H1 (cell line): ENCODE measurements at regions not wholly inside any gene's neighbourhood (a gene's known extent, or its start where the extent isn't known, plus 50 kb on each side); places are given as distances from the start of the nearest gene placed in this dataset.

Experiments
- CTCF ChIA-PET: fragments of 300-600 bp; sonication (Branson Sonifier 250); formaldehyde crosslinking; loops from one replicate; lab custom pipeline; 2021; ENCODE audit not compliant: partially characterized antibody; lab: Charles Lee
- POLR2A ChIA-PET: fragments of 300-600 bp; sonication (Branson Sonifier 250); formaldehyde crosslinking; loops from one replicate; lab custom pipeline; 2021; ENCODE audit warnings: inconsistent platforms; ENCODE audit not compliant: partially characterized antibody; lab: Charles Lee
- DNase-seq, 2 experiments: peaks; one replicate each; pipeline versions ENCODE4 v3.0.0 to v3.0.0-alpha.2; 2010 to 2022; ENCODE audit warnings: low spot score in 2 of 2, low read depth in 1 of 2, mixed read lengths in 1 of 2
- FAIRE-seq: peaks from 2 replicates; lab custom pipeline; 2011; peaks lifted over from hg19 to GRCh38; lab: Jason Lieb, UNC
- H2AFZ ChIP-seq: 2 replicates; pipeline ENCODE4 v1.8.1; 2012; ENCODE audit warnings: low read length, inconsistent platforms
- H2AK5ac ChIP-seq: 2 replicates; pipeline ENCODE4 v1.6.1; 2013; ENCODE audit warnings: low read depth, low read length
- H2BK120ac ChIP-seq: replicated peaks from 2 replicates; pipeline ENCODE3; 2013; ENCODE audit warnings: low read depth, low read length, inconsistent platforms
- H2BK12ac ChIP-seq: 2 replicates; pipeline ENCODE4 v1.6.1; 2013; ENCODE audit warnings: low read depth, low read length
- H2BK15ac ChIP-seq: 2 replicates; pipeline ENCODE4 v1.6.1; 2013; ENCODE audit warnings: low read length
- H2BK20ac ChIP-seq: 2 replicates; pipeline ENCODE4 v1.6.1; 2013; ENCODE audit warnings: low read length
- H2BK5ac ChIP-seq: 2 replicates; pipeline ENCODE4 v1.6.1; 2013; ENCODE audit warnings: low read depth, low read length
- H3K14ac ChIP-seq: 2 replicates; pipeline ENCODE4 v1.6.1; 2013; ENCODE audit warnings: inconsistent platforms; ENCODE audit not compliant: insufficient read length
- H3K18ac ChIP-seq: 2 replicates; pipeline ENCODE4 v1.6.1; 2013; ENCODE audit warnings: low read length; ENCODE audit errors: extremely low read depth
- H3K23ac ChIP-seq: 2 replicates; pipeline ENCODE4 v1.6.1; 2013; ENCODE audit warnings: inconsistent platforms; ENCODE audit not compliant: insufficient read length
- H3K23me2 ChIP-seq: 2 replicates; pipeline ENCODE4 v1.6.1; 2013; ENCODE audit warnings: low read depth, low read length
- H3K27ac ChIP-seq: 2 replicates; pipeline ENCODE4 v1.6.1; 2011; ENCODE audit warnings: low read depth, low read length, inconsistent platforms
- H3K27me3 ChIP-seq, 4 experiments: replicated peaks in 1 of 4; 1 replicate in 1 of 4; 2 replicates in 3 of 4; pipeline versions ENCODE4 v1.6.1 to v1.8.1; 2011 to 2013; ENCODE audit warnings: low read length in 3 of 4, mild to moderate bottlenecking in 3 of 4, inconsistent platforms in 2 of 4, mixed read lengths in 2 of 4, moderate library complexity in 1 of 4; ENCODE audit not compliant: control insufficient read depth in 3 of 4, insufficient read depth in 3 of 4; ENCODE audit errors: extremely low read depth in 1 of 4
- H3K36me3 ChIP-seq, 4 experiments: 2 replicates each; pipeline versions ENCODE4 v1.6.1 to v1.8.1; 2011 to 2013; ENCODE audit warnings: mild to moderate bottlenecking in 4 of 4, low read length in 3 of 4, moderate library complexity in 2 of 4, control low read depth in 1 of 4, inconsistent platforms in 1 of 4; ENCODE audit not compliant: insufficient read depth in 4 of 4, control insufficient read depth in 2 of 4
- H3K4ac ChIP-seq: replicated peaks from 2 replicates; pipeline ENCODE3; 2013; ENCODE audit warnings: low read length, low read depth, mixed read lengths, inconsistent platforms; ENCODE audit not compliant: insufficient read length
- H3K4me1 ChIP-seq, 4 experiments: replicated peaks in 1 of 4; 1 replicate in 1 of 4; 2 replicates in 3 of 4; pipeline versions ENCODE4 v1.6.1 to v1.8.1; 2011 to 2013; ENCODE audit warnings: low read length in 3 of 4, inconsistent platforms in 2 of 4, mixed read lengths in 1 of 4; ENCODE audit not compliant: insufficient read depth in 4 of 4, control insufficient read depth in 3 of 4
- H3K4me2 ChIP-seq, 2 experiments: 2 replicates each; pipeline versions ENCODE4 v1.6.1 to v1.8.1; 2011 to 2013; ENCODE audit warnings: low read depth in 2 of 2, low read length in 2 of 2, control low read depth in 1 of 2, inconsistent platforms in 1 of 2, mild to moderate bottlenecking in 1 of 2; ENCODE audit not compliant: insufficient read depth in 1 of 2
- H3K4me3 ChIP-seq, 4 experiments: fragments of 200-600, 300-600 bp in 1 of 4; sonication (generic), shearing (Covaris generic), sonication (Bioruptor Twin) in 1 of 4; 2 replicates each; pipeline versions ENCODE4 v1.5.1 to v1.8.1; 2011 to 2016; ENCODE audit warnings: low read length in 4 of 4, low read depth in 3 of 4, control low read depth in 2 of 4, inconsistent platforms in 2 of 4, mild to moderate bottlenecking in 2 of 4, mixed read lengths in 1 of 4, moderate library complexity in 1 of 4; ENCODE audit not compliant: insufficient read depth in 2 of 4; ENCODE audit errors: extremely low read depth in 1 of 4
- H3K56ac ChIP-seq: replicated peaks from 2 replicates; pipeline ENCODE3; 2013; ENCODE audit warnings: low read depth, mild to moderate bottlenecking, mixed read lengths, low read length, inconsistent platforms; ENCODE audit not compliant: insufficient read length
- H3K79me1 ChIP-seq: 2 replicates; pipeline ENCODE4 v1.6.1; 2013; ENCODE audit warnings: low read depth, low read length, control low read depth
- H3K79me2 ChIP-seq, 2 experiments: 2 replicates each; pipeline versions ENCODE4 v1.6.1 to v1.8.1; 2012 to 2013; ENCODE audit warnings: low read length in 2 of 2, mild to moderate bottlenecking in 2 of 2, inconsistent platforms in 1 of 2; ENCODE audit not compliant: insufficient read depth in 2 of 2, control insufficient read depth in 1 of 2
- H3K9ac ChIP-seq, 4 experiments: replicated peaks in 1 of 4; 1 replicate in 1 of 4; 2 replicates in 3 of 4; pipeline versions ENCODE4 v1.6.1 to v1.8.1; 2011 to 2013; ENCODE audit warnings: low read depth in 3 of 4, low read length in 3 of 4, control low read depth in 2 of 4, mild to moderate bottlenecking in 2 of 4, moderate library complexity in 2 of 4, inconsistent platforms in 1 of 4; ENCODE audit errors: extremely low read depth in 1 of 4
- H3K9me3 ChIP-seq, 2 experiments: 2 replicates each; pipeline versions ENCODE4 v1.6.1 to v1.8.1; 2012 to 2013; ENCODE audit warnings: mild to moderate bottlenecking in 2 of 2, moderate library complexity in 2 of 2, control low read depth in 1 of 2, inconsistent platforms in 1 of 2, low read depth in 1 of 2, low read length in 1 of 2, mixed read lengths in 1 of 2; ENCODE audit not compliant: insufficient read depth in 2 of 2
- H4K20me1 ChIP-seq, 2 experiments: replicated peaks in 1 of 2; 2 replicates each; pipeline versions ENCODE3 to v1.8.1; 2011 to 2013; ENCODE audit warnings: inconsistent platforms in 2 of 2, low read length in 2 of 2, mild to moderate bottlenecking in 1 of 2; ENCODE audit not compliant: insufficient read depth in 2 of 2, control insufficient read depth in 1 of 2
- H4K5ac ChIP-seq: 2 replicates; pipeline ENCODE4 v1.6.1; 2013; ENCODE audit warnings: low read length, low read depth, mixed read lengths, inconsistent platforms; ENCODE audit not compliant: insufficient read length
- H4K8ac ChIP-seq: 2 replicates; pipeline ENCODE4 v1.8.0; 2013; ENCODE audit warnings: mild to moderate bottlenecking, moderate library complexity, low read length, inconsistent platforms; ENCODE audit not compliant: insufficient read depth; ENCODE audit errors: extremely low read depth
- H4K91ac ChIP-seq: replicated peaks from 2 replicates; pipeline ENCODE3; 2013; ENCODE audit warnings: low read length, mixed read lengths, inconsistent platforms; ENCODE audit not compliant: insufficient read length
- BCL11A ChIP-seq, 2 experiments: IDR thresholded peaks; one replicate each; pipeline ENCODE4 v1.6.1; 2011; ENCODE audit warnings: low read depth in 2 of 2, low read length in 2 of 2, mild to moderate bottlenecking in 2 of 2
- CBX5 ChIP-seq: fragments of 300-800, 300-1000 bp; sonication (generic); IDR thresholded peaks from 2 replicates; pipeline ENCODE4 v1.7.1; 2016; ENCODE audit warnings: antibody characterized with exemption, low read length, low read depth
- CHD2 ChIP-seq: IDR thresholded peaks from 2 replicates; pipeline ENCODE4 v1.6.1; 2012; ENCODE audit warnings: low read length, improper control_type of control experiment
- CREB1 ChIP-seq: IDR thresholded peaks from 2 replicates; pipeline ENCODE4 v1.6.1; 2012; ENCODE audit warnings: inconsistent platforms
- EZH2 ChIP-seq: fragments of 200-600 bp; sonication (generic); IDR thresholded peaks from 2 replicates; pipeline ENCODE4 v1.7.1; 2012; ENCODE audit warnings: low read depth, mild to moderate bottlenecking, moderate library complexity, low read length, inconsistent platforms; ENCODE audit not compliant: severe bottlenecking
- HDAC6 ChIP-seq: IDR thresholded peaks from one replicate; pipeline ENCODE4 v1.7.1; 2012; ENCODE audit warnings: low read depth, mild to moderate bottlenecking, inconsistent platforms, low read length, moderate library complexity
- KDM1A ChIP-seq: fragments of 200-600, 300-600 bp; sonication (generic); IDR thresholded peaks from 2 replicates; pipeline ENCODE4 v1.7.1; 2016; ENCODE audit warnings: mild to moderate bottlenecking, low read length, borderline replicate concordance
- NANOG ChIP-seq: IDR thresholded peaks from 2 replicates; pipeline ENCODE4 v1.6.1; 2011; ENCODE audit warnings: low read length, low read depth, mild to moderate bottlenecking, inconsistent platforms; ENCODE audit not compliant: insufficient read depth, poor library complexity, severe bottlenecking
- RNF2 ChIP-seq: fragments of 200-900, 300-1000 bp; sonication (generic); IDR thresholded peaks from 2 replicates; pipeline ENCODE4 v1.7.1; 2016; ENCODE audit warnings: borderline replicate concordance, low read depth, mild to moderate bottlenecking, antibody characterized with exemption, low read length; ENCODE audit not compliant: poor library complexity, severe bottlenecking; ENCODE audit errors: missing control alignments
- SIX5 ChIP-seq: IDR thresholded peaks from 2 replicates; pipeline ENCODE4 v1.6.1; 2011; ENCODE audit warnings: mild to moderate bottlenecking, low read depth, low read length
- SRF ChIP-seq: IDR thresholded peaks from 2 replicates; pipeline ENCODE4 v1.6.1; 2011; ENCODE audit warnings: mild to moderate bottlenecking, low read depth, low read length, moderate library complexity
- SUZ12 ChIP-seq: fragments of 200-600 bp; sonication (generic); IDR thresholded peaks from 2 replicates; pipeline ENCODE4 v1.6.1; 2012; ENCODE audit warnings: mild to moderate bottlenecking, inconsistent platforms, low read length, moderate library complexity, mixed read lengths
- TAF7 ChIP-seq: optimal IDR thresholded peaks from 2 replicates; pipeline ENCODE3; 2011; ENCODE audit warnings: low read depth, mild to moderate bottlenecking, inconsistent platforms, low read length, moderate library complexity, borderline replicate concordance
- ZNF274 ChIP-seq: IDR thresholded peaks from 2 replicates; pipeline ENCODE4 v1.7.0; 2012; ENCODE audit warnings: low read length, borderline replicate concordance; ENCODE audit errors: extremely low read depth
- WGBS, 2 experiments: shearing (Covaris generic) in 1 of 2; methylation state at CpG; one replicate each; pipeline versions ENCODE4 v1.1.6 to v1.1.7; 2013 to 2015; ENCODE audit warnings: low lambda C conversion rate in 2 of 2, mixed read lengths in 2 of 2, inconsistent platforms in 1 of 2, low coverage in 1 of 2, missing lambda C conversion rate in 1 of 2; ENCODE audit not compliant: insufficient replicate concordance in 2 of 2, insufficient coverage in 1 of 2, insufficient read length in 1 of 2; ENCODE audit errors: extremely low coverage in 1 of 2, missing lambda C conversion rate in 1 of 2; 5-methylcytosine and 5-hydroxymethylcytosine counted together

DNA sequence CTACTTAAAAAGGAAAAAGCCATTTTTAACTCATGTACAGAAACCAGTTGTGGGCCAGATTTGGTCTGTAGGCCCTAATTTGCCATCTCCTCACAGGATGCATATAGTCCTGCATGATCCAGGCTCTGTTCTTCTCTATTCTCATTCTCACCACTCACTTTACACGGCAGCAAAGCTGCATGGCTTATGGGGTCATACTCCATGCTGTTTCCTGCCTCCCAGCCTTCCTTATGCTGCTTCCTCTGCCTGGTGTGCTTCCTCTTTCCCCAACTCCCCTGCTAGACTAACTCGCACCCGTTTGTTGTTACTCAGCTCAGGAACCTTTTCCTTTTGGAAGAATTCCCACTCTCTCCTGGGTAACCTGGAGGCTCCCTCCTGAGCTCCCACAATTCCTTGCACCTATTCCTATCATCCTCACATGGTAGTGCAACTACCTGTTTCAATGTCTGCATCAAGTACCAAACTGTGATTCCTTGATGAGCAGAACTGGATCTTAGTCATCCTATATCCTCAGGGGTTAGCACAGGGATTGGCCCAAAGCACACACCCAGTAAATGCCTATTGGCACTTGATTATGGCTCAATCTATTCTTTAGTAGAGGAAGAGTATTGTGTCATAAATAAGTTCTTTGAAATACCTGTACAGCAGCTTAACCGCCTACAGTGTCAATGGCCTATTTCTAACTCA is 172.1 kb upstream of the MITF start:
- Histone ChIP-seq H3K79me1 (no peaks in the 10 kb centered on the region), H3K23me2 (no peaks in the 10 kb centered on the region), H3K23ac (no peak overlapping the region), H2AFZ (peak overlapping the region; percentile 28; the same call in 1 of the 2 replicates), H2BK15ac (no peak overlapping the region), H3K4ac (no peak overlapping the region), H4K5ac (no peak overlapping the region), H3K79me2 (no peaks in the 10 kb centered on the region), H3K9ac (no peak overlapping the region), H4K8ac (no peak overlapping the region), H3K14ac (no peak overlapping the region), H3K36me3 (no peaks in the 10 kb centered on the region), H4K20me1 (no peaks in the 10 kb centered on the region), H2BK5ac (no peak overlapping the region), H3K56ac (no peak overlapping the region), H3K27ac (no peak overlapping the region), H2BK20ac (no peak overlapping the region), H2AK5ac (no peak overlapping the region), H3K4me1 (no peaks in the 10 kb centered on the region), H3K9me3 (no peaks in the 10 kb centered on the region), H2BK120ac (no peak overlapping the region), H2BK12ac (no peak overlapping the region), H3K4me2 (no peak overlapping the region), H3K4me3 (no peak overlapping the region), H4K91ac (no peak overlapping the region), H3K27me3 (no peaks in the 10 kb centered on the region), H3K18ac (no peak overlapping the region)
- ChIA-PET CTCF (interaction anchor here (0.8 to 1.1 kb wide), 2 partner anchors 16 to 54 kb away, joined by 3 read pairs; no protein-coding TSS in a partner anchor), POLR2A (no interaction called here)
- FAIRE-seq (no peak), DNase-seq (no peak)
- 92% methylated on average over 4 of the region's 4 CpGs; no CpG with 5 or more reads in 1 of the 2 experiments for WGBS, 2 experiments
- TF ChIP-seq CHD2 (no peak), HDAC6 (no peak), KDM1A (no peak), EZH2 (no peak), RNF2 (no peak), BCL11A (IDR thresholded peaks at IDR 0.05; ENCODE audit: low read depth in 2 of 2, low read length in 2 of 2) (no peak), ZNF274 (no peak), SIX5 (no peak), SRF (no peak), TAF7 (no peak), CREB1 (no peak), SUZ12 (no peak), NANOG (no peak), CBX5 (no peak)
